Limb (tissue), 2 donors: ENCODE measurements at regions not wholly inside any gene's neighbourhood (a gene's known extent, or its start where the extent isn't known, plus 50 kb on each side); places are given as distances from the start of the nearest gene placed in this dataset.
A peak's percentile ranks its signal among the peaks of the same experiment; 100 is the strongest.

ENCODE experiments used
- DNase-seq, 2 donors: peaks; one replicate each; pipeline ENCODE4 v3.0.0-alpha.2; 2016; ENCODE audit errors: extremely low spot score in 2 of 2

DNA sequence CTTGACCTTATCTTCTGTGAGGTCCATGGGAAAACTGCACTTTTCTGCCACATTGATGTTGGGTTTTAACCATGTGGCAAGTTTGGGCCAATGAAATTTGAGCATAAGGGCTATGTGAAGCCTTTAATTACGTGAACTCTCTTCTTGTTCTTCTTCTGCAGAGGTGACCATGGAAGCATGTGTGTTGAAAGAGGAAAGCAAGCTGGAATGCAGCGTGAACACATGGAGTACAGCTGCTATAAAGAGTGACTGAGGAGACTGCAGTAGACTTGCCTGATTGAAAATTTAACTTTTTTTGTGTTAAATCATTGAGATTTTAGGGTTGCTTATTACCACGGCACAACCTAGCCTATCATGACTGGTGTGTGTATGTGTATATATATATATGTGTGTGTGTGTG, 347.3 kb downstream of the ZIC1 start:
- DNase-seq: no peak

DNA sequence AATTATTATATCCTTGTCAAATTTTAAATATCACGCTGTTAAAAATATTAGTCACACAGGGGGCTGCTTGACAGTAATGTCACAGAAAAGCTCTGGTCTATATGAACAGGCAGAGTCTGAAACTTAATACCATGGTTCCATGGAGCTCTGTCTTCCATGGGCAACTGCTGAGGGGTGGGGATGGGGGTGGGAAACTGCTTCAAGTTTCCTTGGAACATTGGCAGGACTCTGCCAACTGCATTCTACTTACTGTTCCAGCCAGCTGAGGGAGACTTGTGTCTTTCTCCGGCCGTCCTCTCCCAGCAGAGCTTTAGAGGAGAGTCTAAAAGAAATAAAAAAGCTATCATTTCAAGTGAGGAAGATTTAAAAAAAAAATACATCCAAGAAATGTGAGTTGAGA, 348.7 kb downstream of the ZIC1 start:
- DNase-seq: peak; percentile 44 to 80

DNA sequence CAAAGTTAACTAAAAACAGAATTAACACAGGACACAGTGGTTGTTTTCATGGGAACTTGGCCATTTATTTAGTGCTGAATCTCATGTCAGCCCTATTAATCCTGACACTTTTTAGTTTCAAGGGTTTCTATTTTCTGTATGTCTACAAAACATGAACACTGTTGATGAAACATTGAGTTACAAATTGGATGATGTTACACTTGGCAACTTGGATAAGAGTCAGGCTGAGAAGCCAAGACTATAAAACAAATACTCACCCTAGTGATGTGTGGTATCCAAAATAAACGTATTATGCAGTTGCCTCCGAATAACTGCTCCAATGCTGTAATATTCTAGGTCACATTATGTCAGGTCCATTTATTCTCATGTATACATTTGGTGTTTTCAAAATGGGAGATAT, 349.6 kb downstream of the ZIC1 start:
- DNase-seq: peak in 1 of 2 donors; percentile 67

DNA sequence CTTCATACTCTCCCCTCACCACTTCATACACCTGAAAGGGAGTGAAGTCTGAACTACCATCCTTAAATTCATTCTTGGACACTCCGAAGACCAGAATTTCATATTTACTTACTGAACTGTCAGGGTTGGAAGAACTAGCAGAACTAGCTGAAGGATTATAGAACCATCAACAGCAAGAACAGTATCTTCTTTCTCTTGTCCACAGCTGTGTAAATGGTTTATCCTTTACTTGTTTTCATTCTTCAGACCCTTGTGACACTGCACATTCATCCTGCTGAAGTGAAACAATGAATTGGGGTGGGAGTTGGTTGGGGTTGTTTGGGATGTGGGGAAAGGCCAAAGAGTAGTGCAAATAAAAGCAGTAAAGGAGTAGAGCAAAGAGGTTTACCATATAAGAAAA, 350.9 kb downstream of the ZIC1 start:
- no peak for DNase-seq

DNA sequence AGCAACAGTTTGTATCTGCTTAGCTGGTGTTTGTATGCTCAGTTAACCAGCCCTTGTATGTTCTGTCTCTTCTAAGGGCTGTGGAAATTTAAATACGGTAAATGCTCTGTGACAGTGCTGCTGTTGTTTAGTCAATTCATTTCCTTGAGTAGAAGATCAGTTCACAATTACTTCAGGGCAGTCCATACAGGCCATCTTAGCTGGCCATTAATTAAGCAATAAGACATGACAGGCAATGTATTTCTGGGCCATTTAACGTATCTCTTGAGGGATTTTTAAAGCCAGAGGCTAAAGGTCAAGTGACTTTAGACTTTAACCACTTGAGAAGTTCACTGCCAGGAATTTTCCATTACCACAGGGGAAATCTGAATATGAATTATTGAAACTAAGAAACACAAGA, 351.8 kb downstream of the ZIC1 start:
- no peak for DNase-seq

DNA sequence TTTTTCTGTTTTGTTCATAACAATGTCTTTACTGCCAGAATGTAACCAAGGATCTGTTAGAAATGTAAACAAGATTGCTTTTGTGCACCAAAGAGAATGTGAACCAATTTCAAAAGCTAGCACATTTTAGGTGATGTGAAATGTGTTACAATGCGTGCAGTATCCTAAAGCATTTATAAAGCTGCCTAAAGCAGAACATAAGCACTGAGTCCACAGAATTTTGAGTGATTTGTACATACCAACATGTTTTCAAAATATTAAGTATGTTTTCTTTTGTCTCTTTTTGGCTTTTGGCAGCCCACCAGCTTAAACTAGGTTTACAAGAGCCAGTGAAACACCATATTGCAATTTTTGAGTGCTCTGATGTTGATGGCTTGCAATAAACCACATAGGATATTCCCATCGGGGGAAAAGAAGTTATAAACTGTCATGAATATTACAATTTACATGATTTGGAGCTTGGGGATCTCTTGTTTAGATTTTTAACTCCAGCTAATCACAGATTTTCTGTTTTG, 364.0 kb downstream of the ZIC1 start:
- DNase-seq: no peak

DNA sequence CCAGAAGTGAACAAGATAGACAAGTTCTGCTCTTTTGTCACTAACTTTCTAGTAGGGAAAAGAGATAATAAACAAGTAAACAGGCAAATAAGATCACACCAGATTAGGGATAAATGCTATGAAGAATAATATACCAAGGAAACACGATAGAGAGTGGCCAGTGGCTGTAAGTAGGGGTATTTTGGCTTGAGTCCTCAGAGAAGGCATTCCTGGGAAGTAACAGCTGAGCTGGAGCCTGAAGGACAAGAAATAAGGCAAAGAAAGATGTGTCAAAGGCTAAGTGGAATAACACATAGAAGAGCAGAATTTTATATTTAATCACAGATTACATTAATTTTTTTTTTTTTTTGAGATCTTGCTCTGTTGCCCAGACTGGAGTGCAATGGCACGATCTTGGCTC, 366.2 kb downstream of the ZIC1 start:
- no peak for DNase-seq

DNA sequence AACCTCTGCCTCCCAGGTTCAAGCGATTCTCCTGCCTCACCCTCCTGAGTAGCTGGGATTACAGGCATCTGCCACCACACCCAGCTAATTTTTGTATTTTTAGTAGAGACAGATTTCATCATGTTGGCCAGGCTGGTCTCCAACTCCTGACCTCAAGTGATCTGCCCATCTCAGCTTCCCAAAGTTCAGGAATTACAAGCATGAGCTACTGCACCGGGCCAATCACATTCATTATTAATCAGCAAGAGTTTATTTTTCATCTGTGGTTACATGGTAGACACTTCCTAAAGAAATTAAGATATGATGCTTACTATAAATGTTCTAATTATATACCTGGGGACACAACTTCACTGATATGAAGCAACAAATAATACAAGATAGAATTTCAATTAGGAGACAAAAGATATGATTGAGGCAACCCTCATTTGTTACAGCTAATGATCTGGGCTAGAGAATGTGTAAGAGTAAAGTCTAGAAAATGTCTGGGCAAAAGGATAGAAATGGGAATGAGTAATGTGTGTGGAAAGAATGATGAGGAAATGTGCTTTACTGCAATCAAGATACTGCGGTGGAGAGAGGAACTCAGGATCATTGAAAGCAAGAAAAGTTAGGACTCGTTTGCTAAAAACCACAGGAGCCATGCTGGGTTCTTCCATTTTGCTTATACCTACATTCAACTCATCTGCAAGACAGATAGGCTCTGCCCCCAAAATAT, 366.8 kb downstream of the ZIC1 start:
- no peak for DNase-seq

DNA sequence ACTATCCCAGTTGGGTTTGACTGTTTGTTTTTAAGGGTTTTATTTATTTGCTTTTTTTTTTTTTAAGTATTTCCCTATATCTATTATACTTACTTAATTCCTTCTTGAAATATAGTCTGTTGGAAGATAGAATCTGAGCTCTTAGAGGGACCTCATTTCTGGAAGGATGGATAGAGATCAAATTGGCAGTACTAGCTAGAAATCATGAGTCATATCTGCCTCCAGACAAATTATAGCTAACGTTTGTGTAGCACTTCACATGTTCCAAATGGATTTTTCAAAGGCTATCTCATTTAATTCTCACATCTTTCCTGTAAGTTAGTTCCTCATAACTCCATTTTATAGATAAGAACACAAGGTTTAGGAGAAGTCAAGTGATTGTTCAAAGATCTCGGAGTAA, 384.7 kb downstream of the ZIC1 start:
- DNase-seq: no peak

DNA sequence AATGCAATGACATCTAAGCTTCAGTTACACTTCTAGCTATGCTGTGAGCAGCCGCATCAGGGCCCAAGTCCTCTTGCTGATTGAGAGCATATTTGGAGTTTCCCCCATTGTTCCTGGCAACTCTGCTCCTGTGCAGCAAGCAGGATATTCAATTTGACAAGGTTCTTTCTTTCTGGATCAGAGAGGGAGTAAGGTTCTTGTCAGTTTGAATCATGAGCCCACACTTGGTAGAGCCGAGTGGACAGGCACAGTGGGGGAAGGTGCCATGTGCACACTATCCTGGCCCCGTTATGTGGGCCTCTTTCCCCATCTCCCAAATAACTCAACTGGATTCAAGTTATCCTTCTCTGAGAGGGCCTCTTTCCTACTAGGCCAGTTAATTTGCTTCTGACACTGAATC, 385.4 kb downstream of the ZIC1 start:
- no peak for DNase-seq

DNA sequence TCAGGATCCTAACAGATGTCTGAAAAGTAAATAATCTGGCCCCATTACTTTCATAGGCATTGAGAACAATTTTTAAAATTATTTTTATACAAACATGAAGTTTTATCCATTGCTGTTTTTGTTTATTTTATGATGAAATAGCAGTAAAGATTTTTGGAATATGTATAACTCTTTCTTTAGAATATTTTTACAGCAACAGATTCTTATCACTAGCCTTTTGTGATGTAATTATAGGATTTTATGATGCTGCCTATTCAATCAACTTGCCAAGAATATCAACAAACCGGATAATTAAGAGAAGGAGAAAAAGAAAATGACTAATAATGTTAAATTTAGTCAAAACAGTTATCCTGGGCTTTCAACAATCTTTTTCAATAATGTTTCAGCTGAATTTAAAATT, 386.3 kb downstream of the ZIC1 start:
- no peak for DNase-seq

DNA sequence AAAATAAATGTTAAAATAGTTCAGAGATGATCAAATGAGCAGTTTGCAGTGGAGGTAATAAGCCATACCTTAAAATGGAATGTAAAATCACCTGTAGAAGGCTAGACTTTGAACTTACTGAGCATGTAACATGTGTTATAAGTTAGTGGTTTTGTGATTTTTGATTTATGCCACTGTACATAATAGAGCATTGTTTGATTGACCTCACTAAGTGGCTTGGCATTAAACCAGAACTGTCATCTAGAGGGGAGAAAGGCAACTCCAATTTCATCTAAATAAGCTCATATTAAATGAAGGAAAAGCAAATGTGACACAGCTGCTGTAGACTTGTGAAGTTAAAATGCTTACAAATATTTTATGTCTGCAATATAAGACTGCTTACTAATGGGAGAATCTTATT, 387.9 kb downstream of the ZIC1 start:
- peak in 1 of 2 donors; percentile 13 for DNase-seq

DNA sequence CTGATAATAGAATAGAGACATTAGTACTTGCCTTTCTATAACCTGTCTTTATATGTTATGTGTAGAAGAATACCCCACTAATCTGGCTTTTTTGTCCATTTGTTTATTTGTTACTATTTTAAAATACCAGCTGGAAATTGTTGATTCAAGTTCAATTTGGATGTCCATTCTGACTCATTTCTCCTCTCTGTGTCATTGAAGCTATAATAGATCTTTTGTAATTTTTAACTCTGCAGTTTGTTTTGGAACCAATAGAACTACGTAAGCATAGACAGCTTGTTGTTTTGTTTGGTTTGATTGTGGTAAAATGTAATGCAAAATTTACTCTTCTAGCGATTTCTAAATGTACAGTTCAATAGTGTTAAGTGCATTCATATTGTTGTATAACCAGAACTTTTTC, 390.4 kb downstream of the ZIC1 start:
- no peak for DNase-seq

DNA sequence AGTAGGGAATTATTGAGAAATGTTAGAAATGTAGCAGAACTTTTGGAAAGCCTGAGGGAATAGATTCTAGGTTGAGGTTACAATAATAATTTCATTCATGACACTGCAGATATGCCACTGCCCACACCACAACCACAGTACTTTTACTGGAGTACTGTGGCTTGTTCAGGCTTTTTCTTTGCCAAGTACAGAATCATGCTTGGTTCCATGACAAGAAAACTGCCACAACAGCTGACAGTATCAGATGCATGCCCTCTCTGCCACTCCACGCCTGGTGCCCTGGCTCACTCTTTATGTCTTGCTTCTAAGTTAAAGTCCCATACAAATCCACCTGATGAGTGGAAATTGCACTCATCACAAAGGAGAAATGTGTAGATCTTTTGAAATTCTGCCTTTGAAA, 398.6 kb downstream of the ZIC1 start:
- DNase-seq: no peak

DNA sequence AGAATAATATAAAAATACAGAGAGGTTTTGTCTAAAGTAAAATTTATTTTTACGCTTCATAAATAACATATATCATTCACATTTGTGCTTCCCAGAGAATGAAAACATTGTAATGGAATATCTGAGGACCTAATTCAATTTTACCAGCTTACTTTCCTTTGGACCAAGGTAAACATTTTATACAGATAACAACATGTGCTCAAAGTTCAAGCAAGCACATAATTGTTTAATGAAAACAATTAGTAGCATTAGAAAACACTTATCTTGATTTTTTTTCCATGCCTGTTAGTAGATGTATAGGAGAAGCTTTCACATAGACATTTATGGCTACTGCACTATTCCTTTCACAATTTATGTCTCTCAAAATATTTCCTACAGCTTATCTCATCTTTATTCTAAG, 400.0 kb downstream of the ZIC1 start:
- no peak for DNase-seq

DNA sequence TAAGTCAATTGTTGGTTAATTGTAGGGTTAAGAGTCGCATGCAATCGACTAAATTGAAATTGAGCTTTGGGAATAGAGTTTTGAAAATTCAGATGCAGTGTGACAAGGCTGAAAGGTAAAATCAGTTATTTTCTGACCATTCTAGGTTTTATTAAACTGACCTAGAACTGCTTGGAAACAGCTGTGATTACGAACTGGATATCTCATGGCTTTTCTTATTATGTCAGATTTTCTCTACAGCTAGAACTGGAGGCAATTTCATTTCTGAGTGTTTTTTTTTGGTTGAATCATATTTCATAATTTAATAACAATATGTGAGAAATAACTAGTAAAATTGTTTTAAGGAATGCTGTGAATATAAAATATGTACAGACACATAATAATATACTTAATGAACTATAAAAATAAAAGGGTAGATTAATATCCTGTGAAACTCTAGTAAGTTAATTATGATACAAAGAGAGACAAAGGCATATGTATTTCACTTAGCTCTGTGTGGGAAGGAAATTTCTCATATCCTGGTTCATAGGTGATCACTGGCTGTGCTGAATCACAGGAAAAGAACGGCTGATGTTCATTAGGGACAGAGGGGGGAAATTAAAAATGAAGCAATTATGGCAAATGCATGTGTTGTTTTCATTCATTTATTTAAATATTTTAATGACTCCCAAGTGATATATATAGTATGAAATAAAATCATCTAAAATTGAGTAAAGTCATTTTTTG, 403.2 kb downstream of the ZIC1 start:
- no peak for DNase-seq

DNA sequence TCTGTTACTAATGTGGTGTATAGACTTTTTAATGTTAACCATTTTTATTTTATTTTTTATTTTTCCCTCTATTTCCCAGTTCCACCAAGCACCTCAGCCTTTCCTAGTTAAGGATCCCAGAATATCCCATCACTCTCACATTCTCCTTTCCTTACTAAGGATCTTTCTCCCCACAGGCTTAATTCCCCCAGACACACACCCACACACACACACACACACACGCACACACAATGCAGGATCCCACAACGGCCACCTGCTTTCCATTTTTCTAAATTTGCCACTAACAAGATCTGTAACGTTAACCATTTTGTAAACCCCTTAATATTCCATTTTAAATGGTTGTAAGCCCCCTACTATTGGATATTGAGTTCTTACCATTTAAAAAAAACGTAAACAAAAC, 404.1 kb downstream of the ZIC1 start:
- no peak for DNase-seq

DNA sequence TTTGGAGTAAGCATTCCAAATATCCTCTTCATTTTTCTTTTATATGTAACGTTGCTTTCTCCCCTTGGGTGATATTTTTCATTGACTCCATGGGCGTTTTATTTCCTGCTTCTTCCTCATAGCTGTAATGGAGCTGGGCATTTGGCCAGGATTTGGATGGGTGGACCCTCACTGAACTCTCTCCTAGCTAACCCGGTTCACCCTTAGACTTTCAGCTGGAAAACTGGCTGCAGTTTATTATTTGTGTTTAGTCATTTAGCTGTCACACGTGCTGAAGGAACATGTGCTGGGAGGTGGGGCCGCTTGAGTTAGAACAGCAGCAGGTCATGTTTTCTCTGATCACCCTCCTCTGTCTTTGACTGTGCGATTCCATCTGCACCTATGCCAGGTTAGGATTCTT, 407.6 kb downstream of the ZIC1 start:
- DNase-seq: peak; percentile 68 to 78

DNA sequence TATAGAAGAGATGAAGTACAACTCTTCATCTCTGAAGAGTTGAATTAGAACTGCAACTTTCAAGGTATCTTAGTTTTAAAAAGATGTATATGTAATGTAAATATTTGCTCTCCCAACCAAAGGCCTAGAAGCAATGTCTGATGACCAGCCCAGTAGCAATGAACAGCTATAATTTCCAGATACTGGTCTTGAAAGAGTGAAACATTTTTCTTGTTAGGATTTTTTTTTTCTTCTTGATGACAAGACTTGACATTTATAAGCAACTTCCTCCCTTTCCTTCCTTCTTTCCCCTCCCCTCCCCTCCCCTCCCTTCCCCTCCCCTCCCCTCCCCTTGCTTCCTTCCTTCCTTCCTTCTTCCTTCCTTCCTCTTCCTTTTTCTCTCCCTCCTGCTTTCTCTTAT, 423.4 kb downstream of the ZIC1 start:
- no peak for DNase-seq

DNA sequence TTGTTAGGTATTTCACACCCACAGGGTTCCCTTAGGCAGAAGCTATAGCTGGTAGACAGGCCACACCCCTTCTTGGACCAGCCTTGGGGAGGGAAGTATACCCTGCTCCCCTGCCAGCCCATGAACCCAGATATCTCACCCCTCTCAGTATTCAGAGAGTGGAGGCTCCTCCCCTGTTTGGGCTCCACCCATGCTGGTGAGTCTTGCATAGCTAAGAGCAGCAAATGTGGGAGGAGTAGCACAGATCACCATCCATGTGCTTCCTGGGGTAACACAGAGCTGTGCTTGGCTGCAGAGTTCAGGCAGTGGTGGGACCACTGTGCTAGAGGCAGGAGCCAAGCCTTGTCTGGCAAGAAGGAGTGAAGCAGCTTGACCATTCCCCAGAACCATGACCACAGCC, 427.2 kb downstream of the ZIC1 start:
- no peak for DNase-seq

DNA sequence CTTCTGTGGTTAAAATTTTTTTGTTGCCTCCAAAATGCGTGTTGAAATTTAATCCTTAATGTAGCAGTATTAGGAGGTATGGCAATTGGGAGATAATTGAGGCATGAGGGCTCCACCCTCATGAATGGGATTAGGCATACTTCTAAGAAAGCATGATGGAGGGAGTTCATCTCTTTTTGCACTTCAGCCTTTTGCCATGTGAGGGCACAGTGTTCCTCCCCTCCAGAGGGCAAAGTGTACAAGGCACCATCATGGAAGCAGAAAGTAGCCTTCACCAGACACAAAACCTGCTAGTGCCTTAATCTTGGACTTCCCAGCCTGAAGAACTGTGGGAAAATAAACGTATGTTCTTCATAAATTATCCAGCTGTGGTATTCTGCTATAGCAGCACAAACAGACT, 429.5 kb downstream of the ZIC1 start:
- DNase-seq: no peak

DNA sequence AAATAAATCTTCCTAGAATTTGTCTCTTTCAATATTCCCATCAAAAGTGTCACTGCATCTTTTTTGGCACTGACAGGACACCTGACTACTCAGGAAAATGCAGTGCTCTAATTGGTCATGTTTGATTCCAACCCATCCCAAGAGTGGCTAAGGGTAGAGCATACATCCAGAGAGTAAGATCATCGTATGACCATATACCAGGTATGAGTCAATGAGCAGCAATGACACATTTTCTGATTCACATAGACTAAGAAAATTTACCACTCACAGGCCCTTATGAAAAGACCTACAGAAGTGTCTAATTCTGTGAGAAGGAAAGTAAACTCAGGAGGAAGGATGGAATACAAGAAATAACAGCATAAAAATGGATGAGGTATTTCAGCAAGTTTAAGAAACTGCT, 434.2 kb downstream of the ZIC1 start:
- no peak for DNase-seq

DNA sequence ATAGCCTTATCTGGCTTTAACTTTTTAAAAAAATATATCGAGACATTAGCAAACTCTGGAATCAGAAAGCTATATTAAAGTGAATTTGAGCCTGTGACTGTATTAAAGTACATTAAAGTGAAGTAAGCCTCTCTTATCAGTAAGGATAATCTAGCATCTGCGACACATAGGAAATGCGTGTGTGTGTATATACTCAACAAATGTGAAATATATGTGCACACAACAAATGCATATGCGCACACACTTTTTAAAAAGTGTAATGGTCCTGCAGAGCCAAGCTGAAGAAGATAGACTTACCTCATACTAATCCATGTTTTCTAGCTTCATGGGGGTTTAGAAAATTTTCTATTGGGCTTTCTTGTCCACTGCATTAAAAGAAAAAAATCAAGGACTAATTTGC, 437.1 kb downstream of the ZIC1 start:
- DNase-seq: no peak
